Fibroblast of the aortic adventitia (primary cell): ENCODE measurements at regions not wholly inside any gene's neighbourhood (a gene's known extent, or its start where the extent isn't known, plus 50 kb on each side); places are given as distances from the start of the nearest gene placed in this dataset.

Experiments
- DNase-seq: peaks from one replicate; pipeline ENCODE4 v3.0.0-alpha.2; 2010; ENCODE audit warnings: low read depth
- H3K4me3 ChIP-seq: 2 replicates; pipeline ENCODE4 v1.5.1; 2011; ENCODE audit warnings: low read depth, mild to moderate bottlenecking, control low read depth, low read length, moderate library complexity
- TF ChIP-seq, protein P1 (sequence below): IDR thresholded peaks from 2 replicates; pipeline ENCODE4 v1.5.1; 2011; ENCODE audit warnings: mild to moderate bottlenecking, low read length, control low read depth, inconsistent platforms; ENCODE audit not compliant: insufficient read depth

DNA sequence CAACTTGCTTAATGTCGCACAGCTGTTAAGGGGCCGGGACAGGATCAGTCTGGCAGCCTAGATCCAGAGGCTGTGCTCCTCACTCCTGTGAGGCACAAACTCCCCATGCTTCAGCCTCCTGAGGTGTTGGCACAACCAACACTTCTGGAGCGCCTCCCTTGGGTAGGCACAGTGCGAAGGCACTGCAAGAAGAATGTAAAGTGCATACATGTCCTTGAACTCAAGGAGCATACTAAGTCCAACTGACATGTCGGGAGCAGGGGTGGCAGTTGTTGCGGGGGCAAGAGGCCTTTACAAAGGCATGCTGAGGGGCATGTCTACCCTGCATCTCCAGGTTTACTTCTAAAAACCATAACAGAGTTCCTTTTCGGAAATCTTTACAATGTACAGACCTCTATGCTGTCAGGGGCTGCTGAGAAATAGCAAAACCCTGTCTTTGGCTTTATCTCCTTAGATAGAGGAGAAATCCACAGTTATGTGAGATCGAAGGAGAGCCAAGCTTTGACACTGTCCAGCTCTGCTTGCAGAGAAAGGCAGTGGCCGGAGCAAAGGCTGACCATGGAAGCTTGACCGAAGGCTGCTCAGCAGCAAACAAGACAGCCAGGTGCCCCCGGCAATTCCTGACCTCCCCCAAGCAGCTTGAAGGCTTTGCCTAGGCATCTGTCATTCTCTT is 93.9 kb downstream of the CDC7 start:
- TF ChIP-seq, protein P1, sequence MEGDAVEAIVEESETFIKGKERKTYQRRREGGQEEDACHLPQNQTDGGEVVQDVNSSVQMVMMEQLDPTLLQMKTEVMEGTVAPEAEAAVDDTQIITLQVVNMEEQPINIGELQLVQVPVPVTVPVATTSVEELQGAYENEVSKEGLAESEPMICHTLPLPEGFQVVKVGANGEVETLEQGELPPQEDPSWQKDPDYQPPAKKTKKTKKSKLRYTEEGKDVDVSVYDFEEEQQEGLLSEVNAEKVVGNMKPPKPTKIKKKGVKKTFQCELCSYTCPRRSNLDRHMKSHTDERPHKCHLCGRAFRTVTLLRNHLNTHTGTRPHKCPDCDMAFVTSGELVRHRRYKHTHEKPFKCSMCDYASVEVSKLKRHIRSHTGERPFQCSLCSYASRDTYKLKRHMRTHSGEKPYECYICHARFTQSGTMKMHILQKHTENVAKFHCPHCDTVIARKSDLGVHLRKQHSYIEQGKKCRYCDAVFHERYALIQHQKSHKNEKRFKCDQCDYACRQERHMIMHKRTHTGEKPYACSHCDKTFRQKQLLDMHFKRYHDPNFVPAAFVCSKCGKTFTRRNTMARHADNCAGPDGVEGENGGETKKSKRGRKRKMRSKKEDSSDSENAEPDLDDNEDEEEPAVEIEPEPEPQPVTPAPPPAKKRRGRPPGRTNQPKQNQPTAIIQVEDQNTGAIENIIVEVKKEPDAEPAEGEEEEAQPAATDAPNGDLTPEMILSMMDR: no peak
- no peak overlapping the region for H3K4me3 ChIP-seq
- peak; percentile 68 for DNase-seq

DNA sequence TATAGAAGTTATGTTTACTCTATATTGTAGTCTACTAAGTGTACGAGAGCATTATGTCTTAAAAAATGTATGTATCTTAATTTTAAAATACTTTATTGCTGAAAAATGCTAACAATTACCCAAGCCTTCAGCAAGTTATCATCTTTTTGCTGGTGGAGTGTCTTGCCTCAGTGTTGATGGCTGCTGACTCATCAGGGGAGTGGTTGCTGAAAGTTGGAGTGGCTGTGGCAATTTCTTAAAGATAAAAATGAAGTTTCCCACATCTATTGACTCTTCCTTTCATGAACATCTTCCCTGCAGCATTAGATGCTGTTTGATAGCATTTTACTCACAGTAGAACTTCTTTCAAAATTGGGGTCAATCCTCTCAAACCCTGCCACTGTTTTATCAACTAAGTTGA is 95.8 kb downstream of the CDC7 start:
- peak; percentile 68 for DNase-seq
- TF ChIP-seq, protein P1: no peak
- no peak overlapping the region for H3K4me3 ChIP-seq

DNA sequence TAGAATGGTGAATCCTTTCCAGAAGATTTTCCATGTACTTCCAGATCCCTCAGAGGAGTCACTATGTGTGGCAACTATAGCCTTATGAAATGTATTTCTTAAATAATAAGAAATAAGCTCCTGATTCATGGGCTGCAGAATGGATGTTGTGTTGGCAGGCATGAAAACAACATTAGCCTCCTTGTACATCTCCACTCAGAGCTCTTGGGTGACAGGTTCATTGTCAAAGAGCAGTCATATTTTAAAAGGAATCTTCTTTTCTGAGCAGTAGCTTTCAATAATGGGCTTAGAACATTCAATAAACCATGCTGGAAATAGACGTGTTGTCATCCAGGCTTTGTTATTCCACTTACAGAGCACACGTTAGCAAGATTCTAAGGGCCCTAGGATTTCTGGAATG is 96.6 kb downstream of the CDC7 start:
- no peak for DNase-seq
- TF ChIP-seq, protein P1: no peak
- no peak overlapping the region for H3K4me3 ChIP-seq

DNA sequence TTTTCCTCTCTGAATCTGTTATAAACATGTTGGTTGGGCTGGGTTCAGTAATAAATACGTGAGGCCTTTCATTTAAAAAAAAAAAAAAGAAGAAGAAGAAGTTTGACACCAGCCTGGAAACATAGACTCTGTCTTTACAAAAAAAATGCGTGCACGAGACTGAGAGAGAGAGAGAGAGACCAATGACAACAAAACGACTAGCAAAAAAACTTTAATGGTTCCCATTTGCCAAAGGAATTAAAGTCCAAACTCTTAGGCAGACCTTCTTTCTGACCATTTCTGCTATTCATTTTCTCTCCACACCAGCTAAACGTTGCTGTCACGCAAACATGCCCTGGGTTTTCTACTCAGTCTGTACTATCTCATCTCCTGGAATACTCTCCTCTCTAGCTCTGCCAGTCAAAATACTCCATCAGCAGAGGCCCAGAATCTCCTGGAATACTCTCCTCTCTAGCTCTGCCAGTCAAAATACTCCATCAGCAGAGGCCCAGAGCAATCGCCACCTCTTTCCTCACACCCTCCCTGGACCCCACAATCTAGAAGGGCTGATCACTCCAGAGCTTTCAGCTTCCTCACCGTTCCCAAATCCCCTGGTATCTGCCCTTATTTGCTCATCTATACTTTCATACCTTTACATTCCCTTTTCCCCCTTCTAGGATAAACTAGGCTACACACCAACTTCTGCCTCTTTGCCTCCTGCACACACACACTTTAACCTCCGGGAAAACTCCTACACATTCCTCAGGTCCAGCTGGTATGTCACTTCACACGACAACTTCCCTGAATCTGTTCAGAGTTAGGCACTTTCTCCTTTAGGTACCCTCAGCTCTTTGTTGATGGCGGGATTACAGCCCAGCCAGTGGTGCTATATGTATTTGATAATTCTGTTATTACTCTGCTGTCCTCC is 100.0 kb downstream of the CDC7 start:
- TF ChIP-seq, protein P1: no peak
- peak; percentile 75 for DNase-seq

DNA sequence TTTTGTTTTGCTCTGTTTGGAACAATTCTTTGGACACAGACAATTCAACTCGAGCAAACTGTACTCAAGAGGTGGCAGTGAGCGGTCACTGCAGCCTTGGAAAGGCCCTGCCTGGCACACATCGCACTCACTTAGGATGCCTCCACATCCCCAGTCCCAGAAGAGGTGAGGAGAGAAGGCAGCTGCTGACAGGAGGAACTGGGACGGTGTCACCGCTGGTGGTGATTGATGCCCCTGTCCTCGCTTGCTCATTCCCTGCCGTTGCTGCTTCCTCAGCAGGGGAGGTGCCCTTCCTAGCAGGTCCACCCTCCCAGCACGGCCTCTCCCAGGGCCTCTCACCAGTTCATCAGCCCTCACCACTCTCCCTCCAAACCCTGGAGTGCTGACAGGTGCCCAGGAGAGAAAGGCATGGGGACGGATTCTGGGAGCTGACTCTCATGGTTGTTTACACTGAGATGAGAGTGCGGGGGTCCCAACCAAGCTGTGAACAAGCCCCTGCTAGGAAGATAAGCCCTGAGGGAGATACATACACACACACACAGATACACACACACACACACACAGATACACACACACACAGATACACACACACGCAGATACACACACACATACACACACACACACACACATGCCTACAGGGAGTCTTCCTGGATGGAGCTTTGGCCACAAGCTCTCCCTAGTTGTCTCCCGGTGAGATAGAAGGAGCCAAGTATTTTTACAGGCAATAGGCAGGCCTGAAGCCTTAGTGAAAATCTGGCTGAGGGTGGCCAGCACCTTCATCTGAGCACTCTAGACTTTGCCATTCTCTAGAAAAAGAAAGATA is 101.1 kb downstream of the CDC7 start:
- H3K4me3 ChIP-seq: no peak overlapping the region
- TF ChIP-seq, protein P1: no peak
- no peak for DNase-seq

More for the DNA sequence above, 100.0 kb downstream of the CDC7 start:
- H3K4me3 ChIP-seq: no peak overlapping the region

DNA sequence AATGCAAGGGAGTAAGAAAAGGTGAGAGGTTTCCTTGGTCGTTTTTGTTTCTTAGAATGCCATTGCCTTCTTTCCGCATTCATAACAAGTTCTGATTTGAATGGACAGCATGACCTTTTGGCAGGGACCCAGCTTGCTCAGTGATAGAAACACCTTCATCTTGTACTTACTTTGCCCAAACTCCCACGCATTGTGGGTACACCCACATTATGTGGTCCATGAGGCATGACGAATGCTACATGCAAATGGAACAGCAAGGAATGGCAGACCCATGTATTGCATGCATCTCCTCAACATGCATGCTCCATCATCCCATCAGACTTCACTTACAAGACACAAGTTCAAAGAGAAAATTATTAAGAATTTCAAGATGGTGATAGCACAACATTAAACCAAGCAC is 102.8 kb downstream of the CDC7 start:
- no peak overlapping the region for H3K4me3 ChIP-seq
- no peak for DNase-seq
- TF ChIP-seq, protein P1: no peak
